ENCODE measurements at regions not wholly inside any gene's neighbourhood (a gene's known extent, or its start where the extent isn't known, plus 50 kb on each side); places are given as distances from the start of the nearest gene placed in this dataset.

GRCh38 chr14:85333841-85334240 lies 196.1 kb upstream of the FLRT2 start:
- no peak for ATAC-seq
- Histone ChIP-seq H3K27ac (ENCODE audit: low read length) (no peak overlapping the region), H3K36me3 (ENCODE audit: control insufficient read depth, insufficient read depth, low read length) (no peaks in the 10 kb centered on the region), H3K4me3 (ENCODE audit: low read depth in 2 of 2, low read length in 2 of 2) (no peak overlapping the region), H3K4me1 (ENCODE audit: control insufficient read depth, insufficient read depth, low read length) (no peaks in the 10 kb centered on the region), H3K9me3 (ENCODE audit: control insufficient read depth, insufficient read depth, low read depth, low read length) (no peaks in the 10 kb centered on the region), H3K27me3 (ENCODE audit: control insufficient read depth, insufficient read depth, low read length) (no peaks in the 10 kb centered on the region)
- CTCF ChIA-PET = no interaction called here
- POLR2A ChIA-PET = no interaction called here
- TF ChIP-seq POLR2AphosphoS5 (IDR thresholded peaks at IDR 0.05; ENCODE audit: low read depth, low read length) (no peak), CTCF (IDR thresholded peaks at IDR 0.05) (no peak), TCF7L2 (IDR thresholded peaks at IDR 0.05; ENCODE audit: low read depth, low read length) (no peak), SIN3A (IDR thresholded peaks at IDR 0.05; ENCODE audit: borderline replicate concordance, insufficient read depth, low read depth, low read length) (no peak), REST (IDR thresholded peaks at IDR 0.05; ENCODE audit: insufficient read depth in 1 of 2, low read depth in 2 of 2, low read length in 1 of 2) (no peak)
- BruUV-seq (replicated peaks) = no TSS peak
- in situ Hi-C loops (cut with HindIII; ENCODE audit: low pct_unique_long_range_greater_than_20kb, low sequenced_read_pairs) (no loop called here), intact Hi-C loops (cut with micrococcal nuclease; ENCODE audit: unreplicated experiment) (no loop called here)
- no peak for DNase-seq (ENCODE audit: low read depth, low spot score)

- no TSS peak for BruUV-seq (replicated peaks)
- ATAC-seq (no peak), DNase-seq (ENCODE audit: low read depth, low spot score) (no peak)
- no peaks in the 10 kb centered on the region for H3K36me3 ChIP-seq (ENCODE audit: control insufficient read depth, insufficient read depth, low read length)
- ChIA-PET POLR2A (no interaction called here), CTCF (no interaction called here)
- H3K27me3 ChIP-seq (ENCODE audit: control insufficient read depth, insufficient read depth, low read length) = no peaks in the 10 kb centered on the region
- in situ Hi-C loops (cut with HindIII; ENCODE audit: low pct_unique_long_range_greater_than_20kb, low sequenced_read_pairs) (no loop called here), intact Hi-C loops (cut with micrococcal nuclease; ENCODE audit: unreplicated experiment) (no loop called here)
- TF ChIP-seq SIN3A (IDR thresholded peaks at IDR 0.05; ENCODE audit: borderline replicate concordance, insufficient read depth, low read depth, low read length) (no peak), CTCF (IDR thresholded peaks at IDR 0.05) (no peak), TCF7L2 (IDR thresholded peaks at IDR 0.05; ENCODE audit: low read depth, low read length) (no peak), POLR2AphosphoS5 (IDR thresholded peaks at IDR 0.05; ENCODE audit: low read depth, low read length) (no peak), REST (IDR thresholded peaks at IDR 0.05; ENCODE audit: insufficient read depth in 1 of 2, low read depth in 2 of 2, low read length in 1 of 2) (no peak)
- no peaks in the 10 kb centered on the region for H3K9me3 ChIP-seq (ENCODE audit: control insufficient read depth, insufficient read depth, low read depth, low read length)
- no peak overlapping the region for H3K27ac ChIP-seq (ENCODE audit: low read length)
- no peaks in the 10 kb centered on the region for H3K4me1 ChIP-seq (ENCODE audit: control insufficient read depth, insufficient read depth, low read length)
- H3K4me3 ChIP-seq (ENCODE audit: low read depth in 2 of 2, low read length in 2 of 2) = no peak overlapping the region
Measured at GRCh38 chr14:85334316-85334715, 195.6 kb upstream of the FLRT2 start.
